ENCODE measurements at regions not wholly inside any gene's neighbourhood (a gene's known extent, or its start where the extent isn't known, plus 50 kb on each side); places are given as distances from the start of the nearest gene placed in this dataset.

DNA sequence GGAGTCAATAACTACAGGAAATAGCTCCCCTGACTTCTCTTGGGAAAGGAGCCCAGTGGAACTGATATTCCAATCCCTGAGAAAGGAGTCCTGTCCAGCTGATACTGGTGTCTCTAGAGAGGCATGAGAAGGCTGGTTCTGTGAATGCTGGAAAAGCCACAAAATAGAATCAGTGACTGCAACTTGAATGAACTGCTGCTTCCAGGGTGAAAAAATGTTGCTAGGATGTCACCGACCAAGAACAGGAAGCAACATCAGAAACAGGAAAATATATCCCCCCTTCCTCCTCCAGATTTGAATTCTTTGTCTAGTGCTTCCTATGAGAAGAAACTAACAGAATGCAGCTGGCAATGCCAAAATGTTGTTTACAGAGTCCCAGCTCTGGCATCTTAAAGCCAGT lies 269.3 kb upstream of the LYPLAL1 start:
- Histone ChIP-seq H3K27ac (peak overlapping the region; percentile 32), H3K4me3 (no peak overlapping the region), H3K9me3 (no peaks in the 10 kb centered on the region), H3K36me3 (no peaks in the 10 kb centered on the region), H3K4me1 (no peaks in the 10 kb centered on the region), H3K27me3 (ENCODE audit: low read depth) (no peaks in the 10 kb centered on the region)
- TF ChIP-seq CTCF (IDR thresholded peaks at IDR 0.05): no peak
- DNase-seq (no peak), ATAC-seq (no peak)
- intact Hi-C loops (cut with DNase I): no loop called here

DNA sequence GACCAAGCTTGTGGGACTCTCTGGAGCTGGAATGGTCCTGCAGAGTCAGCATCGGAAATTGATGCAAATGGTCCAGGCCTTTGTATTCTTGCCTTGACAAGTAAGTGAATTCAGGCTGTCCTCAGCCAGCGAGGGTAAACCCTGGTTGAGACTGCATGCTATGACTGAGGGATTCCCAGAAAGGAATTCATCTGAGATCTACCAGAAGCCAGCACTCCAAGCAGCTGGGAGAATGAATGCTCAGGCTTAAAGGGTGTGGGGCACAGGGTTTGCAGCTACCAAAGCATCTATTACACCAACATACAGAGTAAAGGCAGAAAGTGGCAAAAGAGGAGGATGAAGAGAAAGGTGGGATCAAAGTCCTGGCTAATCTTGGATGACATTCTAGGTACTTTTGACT lies 257.0 kb upstream of the LYPLAL1 start:
- no peak overlapping the region for H3K27ac ChIP-seq
- no peaks in the 10 kb centered on the region for H3K36me3 ChIP-seq
- ATAC-seq (no peak), DNase-seq (no peak)
- no peaks in the 10 kb centered on the region for H3K27me3 ChIP-seq (ENCODE audit: low read depth)
- TF ChIP-seq CTCF (IDR thresholded peaks at IDR 0.05): no peak
- no peaks in the 10 kb centered on the region for H3K9me3 ChIP-seq
- no peaks in the 10 kb centered on the region for H3K4me1 ChIP-seq
- intact Hi-C loops (cut with DNase I): no loop called here
- H3K4me3 ChIP-seq: no peak overlapping the region

DNA sequence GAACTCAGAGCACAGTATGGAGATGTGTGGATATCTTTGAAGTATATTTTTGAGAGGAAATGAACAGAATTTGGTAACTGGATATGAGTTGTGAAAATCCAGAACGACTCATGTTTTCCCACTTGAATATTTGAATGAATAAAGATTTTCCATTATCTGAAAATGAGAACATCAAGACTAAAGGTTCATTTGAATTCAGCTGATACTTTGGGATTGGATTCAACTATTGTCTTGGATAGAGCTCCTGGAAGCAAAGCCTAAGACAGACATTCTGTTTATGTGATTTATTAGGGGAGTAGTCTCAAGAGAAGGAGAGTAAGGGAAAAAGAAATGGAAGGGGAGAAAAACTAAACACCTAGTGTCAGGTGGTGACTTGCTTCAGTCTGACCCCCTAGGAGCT lies 256.0 kb upstream of the LYPLAL1 start:
- Histone ChIP-seq H3K27ac (no peak overlapping the region), H3K36me3 (no peaks in the 10 kb centered on the region), H3K9me3 (no peaks in the 10 kb centered on the region), H3K4me3 (no peak overlapping the region), H3K4me1 (no peaks in the 10 kb centered on the region), H3K27me3 (ENCODE audit: low read depth) (no peaks in the 10 kb centered on the region)
- DNase-seq: no peak
- TF ChIP-seq CTCF (IDR thresholded peaks at IDR 0.05): no peak
- ATAC-seq: no peak
- intact Hi-C loops (cut with DNase I): no loop called here

DNA sequence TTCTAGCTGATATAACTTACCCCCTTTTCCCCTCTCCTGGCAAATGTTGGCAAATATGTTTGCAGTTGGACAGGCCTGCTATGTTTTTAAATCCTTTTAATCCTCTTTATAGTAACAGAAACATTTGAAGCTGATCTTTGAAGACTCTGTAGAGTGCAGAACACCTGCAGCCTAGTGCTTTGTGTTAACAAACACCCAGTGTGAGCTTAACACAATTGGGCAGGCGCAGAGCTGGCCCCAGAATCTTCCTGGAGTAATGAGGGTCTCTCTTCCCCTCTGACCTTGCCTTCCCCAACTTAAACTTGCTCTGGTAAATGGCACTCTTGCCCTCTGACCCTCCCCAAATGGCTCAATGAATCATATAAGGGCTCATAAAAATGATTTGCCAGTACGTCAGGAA lies 247.9 kb upstream of the LYPLAL1 start:
- H3K27ac ChIP-seq: no peak overlapping the region
- no peaks in the 10 kb centered on the region for H3K36me3 ChIP-seq
- intact Hi-C loops (cut with DNase I): no loop called here
- H3K4me1 ChIP-seq: no peaks in the 10 kb centered on the region
- DNase-seq (no peak), ATAC-seq (no peak)
- no peaks in the 10 kb centered on the region for H3K27me3 ChIP-seq (ENCODE audit: low read depth)
- no peak overlapping the region for H3K4me3 ChIP-seq
- no peak for TF ChIP-seq CTCF (IDR thresholded peaks at IDR 0.05)
- no peaks in the 10 kb centered on the region for H3K9me3 ChIP-seq

GRCh38 chr1:218926631-218927030 lies 247.0 kb upstream of the LYPLAL1 start:
- ATAC-seq: no peak
- TF ChIP-seq CTCF (IDR thresholded peaks at IDR 0.05): no peak
- no peaks in the 10 kb centered on the region for H3K9me3 ChIP-seq

DNA sequence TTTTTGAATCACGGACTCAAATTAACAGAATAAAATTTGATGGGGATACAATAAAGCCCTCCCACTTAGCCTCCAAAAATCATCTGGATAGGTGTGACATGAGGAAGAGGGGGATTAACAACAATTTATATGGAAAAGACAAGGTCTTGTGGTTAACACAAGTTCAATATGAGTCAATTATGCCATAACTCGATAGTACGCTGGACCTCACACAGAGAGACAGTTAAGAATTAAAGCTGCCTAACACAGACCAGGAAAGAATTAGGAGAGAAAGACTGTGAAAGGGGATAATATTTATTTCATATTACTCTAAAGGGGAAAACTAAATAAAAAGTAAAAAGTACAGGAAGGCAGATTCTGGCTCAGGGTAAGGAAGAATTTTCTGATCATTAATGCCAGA lies 243.7 kb upstream of the LYPLAL1 start:
- H3K4me1 ChIP-seq: no peaks in the 10 kb centered on the region
- ATAC-seq (no peak), DNase-seq (no peak)
- no peaks in the 10 kb centered on the region for H3K27me3 ChIP-seq (ENCODE audit: low read depth)
- no peak for TF ChIP-seq CTCF (IDR thresholded peaks at IDR 0.05)
- no peak overlapping the region for H3K4me3 ChIP-seq
- H3K9me3 ChIP-seq: peaks cover under 1% of the 10 kb centered on the region
- H3K27ac ChIP-seq: no peak overlapping the region
- intact Hi-C loops (cut with DNase I): no loop called here
- no peaks in the 10 kb centered on the region for H3K36me3 ChIP-seq

More at GRCh38 chr1:218926631-218927030, 247.0 kb upstream of the LYPLAL1 start:
- DNase-seq: no peak
- no peak overlapping the region for H3K4me3 ChIP-seq
- no peaks in the 10 kb centered on the region for H3K4me1 ChIP-seq
- H3K27me3 ChIP-seq (ENCODE audit: low read depth): no peaks in the 10 kb centered on the region
- intact Hi-C loops (cut with DNase I): no loop called here
- no peaks in the 10 kb centered on the region for H3K36me3 ChIP-seq
- H3K27ac ChIP-seq: no peak overlapping the region

Measured in lower lobe of right lung (tissue), 2 donors.